SU-DHL-6 (cell line): ENCODE measurements at regions not wholly inside any gene's neighbourhood (a gene's known extent, or its start where the extent isn't known, plus 50 kb on each side); places are given as distances from the start of the nearest gene placed in this dataset.

ENCODE experiments used
- EZH2phosphoT487 ChIP-seq: fragments of 200-600 bp; sonication (generic), shearing (Covaris generic); conservative IDR thresholded peaks from 2 replicates; pipeline ENCODE4 v1.6.1; 2018; ENCODE audit warnings: mild to moderate bottlenecking, antibody characterized with exemption, low read length, moderate library complexity, mixed read lengths
- TF ChIP-seq, protein P1 (sequence below): fragments of 200-600 bp; sonication (generic); IDR thresholded peaks from one replicate; pipeline ENCODE4 v1.5.1; 2017; ENCODE audit warnings: antibody characterized with exemption, mild to moderate bottlenecking, low read length, moderate library complexity; ENCODE audit not compliant: insufficient read depth, poor library complexity, severe bottlenecking

DNA sequence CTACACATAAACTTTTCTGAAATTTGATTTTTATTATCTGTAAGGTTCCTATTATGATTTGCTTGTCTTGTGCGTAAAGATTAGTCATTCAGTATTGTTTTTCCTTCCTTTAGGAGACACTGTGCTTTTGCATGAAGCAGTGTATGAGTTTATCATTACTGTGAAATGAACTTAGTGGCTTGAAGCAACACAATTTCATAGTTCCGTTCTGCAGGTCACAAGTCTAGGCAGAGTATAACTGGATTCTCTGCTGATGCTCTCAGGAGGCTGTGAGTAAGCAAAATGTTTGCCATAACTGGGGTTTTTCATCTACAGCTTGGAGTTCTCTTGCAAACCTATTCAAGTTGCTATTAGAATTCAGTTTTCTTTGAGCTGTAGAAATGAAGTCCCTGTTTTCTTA is 1136.1 kb downstream of the OTOL1 start:
- TF ChIP-seq, protein P1, sequence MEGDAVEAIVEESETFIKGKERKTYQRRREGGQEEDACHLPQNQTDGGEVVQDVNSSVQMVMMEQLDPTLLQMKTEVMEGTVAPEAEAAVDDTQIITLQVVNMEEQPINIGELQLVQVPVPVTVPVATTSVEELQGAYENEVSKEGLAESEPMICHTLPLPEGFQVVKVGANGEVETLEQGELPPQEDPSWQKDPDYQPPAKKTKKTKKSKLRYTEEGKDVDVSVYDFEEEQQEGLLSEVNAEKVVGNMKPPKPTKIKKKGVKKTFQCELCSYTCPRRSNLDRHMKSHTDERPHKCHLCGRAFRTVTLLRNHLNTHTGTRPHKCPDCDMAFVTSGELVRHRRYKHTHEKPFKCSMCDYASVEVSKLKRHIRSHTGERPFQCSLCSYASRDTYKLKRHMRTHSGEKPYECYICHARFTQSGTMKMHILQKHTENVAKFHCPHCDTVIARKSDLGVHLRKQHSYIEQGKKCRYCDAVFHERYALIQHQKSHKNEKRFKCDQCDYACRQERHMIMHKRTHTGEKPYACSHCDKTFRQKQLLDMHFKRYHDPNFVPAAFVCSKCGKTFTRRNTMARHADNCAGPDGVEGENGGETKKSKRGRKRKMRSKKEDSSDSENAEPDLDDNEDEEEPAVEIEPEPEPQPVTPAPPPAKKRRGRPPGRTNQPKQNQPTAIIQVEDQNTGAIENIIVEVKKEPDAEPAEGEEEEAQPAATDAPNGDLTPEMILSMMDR = no peak
- no peak for TF ChIP-seq EZH2phosphoT487
